OCI-LY1 (cell line): ENCODE measurements at regions not wholly inside any gene's neighbourhood (a gene's known extent, or its start where the extent isn't known, plus 50 kb on each side); places are given as distances from the start of the nearest gene placed in this dataset.

Experiments used
- EZH2 ChIP-seq: fragments of 200-600 bp; sonication (generic), shearing (Covaris generic); IDR thresholded peaks from 2 replicates; pipeline ENCODE4 v1.8.0; 2017; ENCODE audit warnings: borderline replicate concordance, mixed run types, mild to moderate bottlenecking, antibody characterized with exemption, low read length, moderate library complexity, mixed read lengths
- TF ChIP-seq, protein P1 (sequence below): fragments of 200-600 bp; sonication (generic), shearing (Covaris generic); IDR thresholded peaks from 2 replicates; pipeline ENCODE4 v1.5.1; 2017; ENCODE audit warnings: mild to moderate bottlenecking, antibody characterized with exemption, low read length, moderate library complexity, mixed read lengths

GRCh38 chr3:76668653-76669052, 371.2 kb upstream of the ROBO2 start:
- TF ChIP-seq, protein P1, sequence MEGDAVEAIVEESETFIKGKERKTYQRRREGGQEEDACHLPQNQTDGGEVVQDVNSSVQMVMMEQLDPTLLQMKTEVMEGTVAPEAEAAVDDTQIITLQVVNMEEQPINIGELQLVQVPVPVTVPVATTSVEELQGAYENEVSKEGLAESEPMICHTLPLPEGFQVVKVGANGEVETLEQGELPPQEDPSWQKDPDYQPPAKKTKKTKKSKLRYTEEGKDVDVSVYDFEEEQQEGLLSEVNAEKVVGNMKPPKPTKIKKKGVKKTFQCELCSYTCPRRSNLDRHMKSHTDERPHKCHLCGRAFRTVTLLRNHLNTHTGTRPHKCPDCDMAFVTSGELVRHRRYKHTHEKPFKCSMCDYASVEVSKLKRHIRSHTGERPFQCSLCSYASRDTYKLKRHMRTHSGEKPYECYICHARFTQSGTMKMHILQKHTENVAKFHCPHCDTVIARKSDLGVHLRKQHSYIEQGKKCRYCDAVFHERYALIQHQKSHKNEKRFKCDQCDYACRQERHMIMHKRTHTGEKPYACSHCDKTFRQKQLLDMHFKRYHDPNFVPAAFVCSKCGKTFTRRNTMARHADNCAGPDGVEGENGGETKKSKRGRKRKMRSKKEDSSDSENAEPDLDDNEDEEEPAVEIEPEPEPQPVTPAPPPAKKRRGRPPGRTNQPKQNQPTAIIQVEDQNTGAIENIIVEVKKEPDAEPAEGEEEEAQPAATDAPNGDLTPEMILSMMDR: no peak
- TF ChIP-seq EZH2: no peak
